ENCODE measurements at regions not wholly inside any gene's neighbourhood (a gene's known extent, or its start where the extent isn't known, plus 50 kb on each side); places are given as distances from the start of the nearest gene placed in this dataset.

DNA sequence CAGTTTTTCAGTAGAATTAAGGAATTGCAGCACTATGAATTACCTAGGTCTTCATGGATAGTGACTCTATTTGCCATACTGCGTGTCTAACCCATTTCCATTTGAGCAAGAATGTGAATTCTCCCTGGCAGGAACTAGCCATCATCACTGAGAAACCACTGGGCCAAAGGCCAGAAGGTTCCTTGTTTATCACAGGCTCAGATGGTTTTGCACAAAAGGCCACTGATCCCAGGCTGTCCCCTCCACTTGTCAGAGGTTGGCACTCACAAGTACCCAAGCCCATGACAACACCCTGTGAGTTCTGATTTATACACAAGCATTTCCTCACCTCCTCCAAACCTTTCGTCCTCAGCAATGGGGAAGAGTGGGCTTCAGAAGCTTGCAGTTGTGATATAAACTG is 131.8 kb downstream of the FOXB1 start:
- CTCF ChIA-PET: no interaction called here
- TF ChIP-seq BHLHE40 (IDR thresholded peaks at IDR 0.05; ENCODE audit: borderline replicate concordance): no peak
- TF ChIP-seq FOXA1 (IDR thresholded peaks at IDR 0.05): no peak
- no peak for TF ChIP-seq NFRKB (IDR thresholded peaks at IDR 0.05)
- POLR2A ChIA-PET: no interaction called here
- DNase-seq (ENCODE audit: extremely low spot score): no peak

DNA sequence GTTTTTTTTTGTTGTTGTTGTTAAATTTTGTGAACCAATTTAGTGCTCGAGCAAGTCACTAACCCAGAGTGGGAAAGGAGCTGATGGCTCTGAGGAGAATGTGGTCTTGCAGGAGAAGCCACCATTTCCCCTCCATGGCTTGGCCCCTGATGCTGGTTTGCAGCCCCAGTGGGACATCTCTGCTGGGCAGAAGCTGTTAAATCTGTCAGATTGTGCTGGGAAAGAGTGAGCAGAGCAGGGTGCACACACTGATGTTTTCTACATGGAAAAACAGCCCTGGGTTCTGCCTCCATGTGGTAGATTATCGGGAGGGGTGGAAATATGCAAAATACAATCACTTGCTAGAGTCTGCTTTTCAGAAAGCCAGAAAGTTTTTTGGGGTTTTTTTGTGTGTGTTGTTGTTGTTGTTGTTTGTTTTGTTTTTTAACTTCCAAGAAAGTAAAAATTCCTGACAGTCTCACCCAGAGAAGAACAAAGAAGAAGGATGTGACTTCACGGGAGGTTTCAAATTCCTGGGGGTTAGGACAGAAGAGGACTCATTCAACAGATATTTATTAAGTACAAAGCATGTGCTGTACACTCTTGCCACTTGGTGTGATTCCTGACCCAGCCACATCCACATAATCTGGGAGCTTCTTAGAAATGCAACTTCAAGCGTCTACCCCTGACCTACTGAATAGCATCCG is 133.7 kb downstream of the FOXB1 start:
- CTCF ChIA-PET: no interaction called here
- no peak for DNase-seq (ENCODE audit: extremely low spot score)
- no peak for TF ChIP-seq SUZ12 (IDR thresholded peaks at IDR 0.05)
- no peak for TF ChIP-seq FOXK2 (IDR thresholded peaks at IDR 0.05)
- TF ChIP-seq TARDBP (IDR thresholded peaks at IDR 0.05): no peak
- TF ChIP-seq ZNF384 (IDR thresholded peaks at IDR 0.05): no peak
- no peak for TF ChIP-seq L3MBTL2 (conservative IDR thresholded peaks at IDR 0.05)
- no peak for TF ChIP-seq FOXM1 (IDR thresholded peaks at IDR 0.05; ENCODE audit: borderline replicate concordance)
- TF ChIP-seq BHLHE40 (IDR thresholded peaks at IDR 0.05; ENCODE audit: borderline replicate concordance): no peak
- TF ChIP-seq FOXA1 (IDR thresholded peaks at IDR 0.05): no peak
- TF ChIP-seq, protein P1, sequence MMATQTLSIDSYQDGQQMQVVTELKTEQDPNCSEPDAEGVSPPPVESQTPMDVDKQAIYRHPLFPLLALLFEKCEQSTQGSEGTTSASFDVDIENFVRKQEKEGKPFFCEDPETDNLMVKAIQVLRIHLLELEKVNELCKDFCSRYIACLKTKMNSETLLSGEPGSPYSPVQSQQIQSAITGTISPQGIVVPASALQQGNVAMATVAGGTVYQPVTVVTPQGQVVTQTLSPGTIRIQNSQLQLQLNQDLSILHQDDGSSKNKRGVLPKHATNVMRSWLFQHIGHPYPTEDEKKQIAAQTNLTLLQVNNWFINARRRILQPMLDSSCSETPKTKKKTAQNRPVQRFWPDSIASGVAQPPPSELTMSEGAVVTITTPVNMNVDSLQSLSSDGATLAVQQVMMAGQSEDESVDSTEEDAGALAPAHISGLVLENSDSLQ (IDR thresholded peaks at IDR 0.05): no peak
- no peak for TF ChIP-seq ELF4 (IDR thresholded peaks at IDR 0.05)
- POLR2A ChIA-PET: no interaction called here

DNA sequence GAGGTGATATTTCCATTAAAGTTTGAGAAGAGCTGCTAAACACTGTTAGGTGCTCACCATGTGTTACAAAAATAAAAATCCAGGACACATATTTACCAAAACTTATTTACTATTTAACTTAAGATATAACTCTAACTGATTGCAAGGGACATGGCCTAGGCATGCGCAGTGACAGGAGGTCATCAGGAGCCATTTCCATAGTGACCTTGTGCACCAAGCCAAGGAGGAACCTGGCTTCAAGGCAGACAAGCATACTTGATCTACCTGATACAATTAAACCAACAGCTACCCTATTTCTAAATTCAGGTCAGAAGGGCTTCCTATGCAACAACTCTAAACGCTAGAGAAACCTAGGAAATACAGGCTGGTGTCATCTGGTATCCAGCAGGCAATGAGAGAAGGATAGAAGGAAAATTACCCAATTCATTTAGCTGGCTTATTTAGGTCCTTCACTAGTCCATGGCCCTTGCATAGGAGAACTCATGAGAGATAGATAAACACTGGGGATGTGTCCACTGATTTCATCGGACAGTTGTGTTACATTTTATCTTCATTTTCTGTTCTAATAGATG is 134.4 kb downstream of the FOXB1 start:
- ChIA-PET CTCF (no interaction called here), POLR2A (no interaction called here)
- DNase-seq (ENCODE audit: extremely low spot score): no peak
- TF ChIP-seq BHLHE40 (IDR thresholded peaks at IDR 0.05; ENCODE audit: borderline replicate concordance): no peak

GRCh38 chr15:60152386-60152785 is 148.3 kb downstream of the FOXB1 start:
- no peak for TF ChIP-seq TARDBP (IDR thresholded peaks at IDR 0.05)
- TF ChIP-seq HDGF (IDR thresholded peaks at IDR 0.05; ENCODE audit: borderline replicate concordance): no peak
- no peak for TF ChIP-seq L3MBTL2 (conservative IDR thresholded peaks at IDR 0.05)
- no peak for TF ChIP-seq ZNF384 (IDR thresholded peaks at IDR 0.05)
- TF ChIP-seq, protein P1 (IDR thresholded peaks at IDR 0.05): no peak
- no peak for TF ChIP-seq SUZ12 (IDR thresholded peaks at IDR 0.05)
- TF ChIP-seq SP1 (IDR thresholded peaks at IDR 0.05): no peak
- TF ChIP-seq NFRKB (IDR thresholded peaks at IDR 0.05): no peak
- no peak for TF ChIP-seq BHLHE40 (IDR thresholded peaks at IDR 0.05; ENCODE audit: borderline replicate concordance)
- TF ChIP-seq FOXM1 (IDR thresholded peaks at IDR 0.05; ENCODE audit: borderline replicate concordance): no peak
- TF ChIP-seq FOXK2 (IDR thresholded peaks at IDR 0.05): no peak
- no peak for TF ChIP-seq LEF1 (IDR thresholded peaks at IDR 0.05; ENCODE audit: borderline replicate concordance)
- TF ChIP-seq FOXA1 (IDR thresholded peaks at IDR 0.05): no peak
- ChIA-PET CTCF (no interaction called here), POLR2A (interaction anchor here (0.6 kb wide), 1 partner anchor 38 kb away, joined by 3 read pairs; no protein-coding TSS in a partner anchor)
- no peak for DNase-seq (ENCODE audit: extremely low spot score)

DNA sequence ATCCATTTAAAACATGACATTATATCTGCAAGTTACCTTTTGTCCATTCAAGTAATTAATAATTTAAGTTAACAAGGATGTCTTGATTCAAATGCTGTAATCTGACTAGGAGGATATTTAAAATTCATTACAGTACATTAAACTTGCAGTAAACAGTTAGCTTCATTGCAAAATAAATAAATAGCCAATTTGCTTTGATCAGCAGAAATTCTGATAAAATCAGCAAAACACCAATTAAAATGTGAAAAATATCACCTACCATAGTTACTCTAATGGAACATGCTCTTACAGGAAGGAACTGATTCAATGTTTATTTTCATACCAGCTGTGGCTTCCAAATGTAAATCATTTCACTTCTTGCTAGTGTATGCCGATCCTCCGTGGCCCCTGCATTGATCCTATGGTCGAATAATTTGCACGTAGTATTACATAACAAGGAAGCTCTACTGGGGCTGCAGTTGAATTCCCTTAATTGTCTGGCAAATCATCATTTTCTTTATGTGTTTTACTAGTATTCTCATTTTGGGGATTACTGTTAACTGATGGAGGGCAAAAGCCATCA is 150.7 kb downstream of the FOXB1 start:
- POLR2A ChIA-PET: no interaction called here
- no peak for DNase-seq (ENCODE audit: extremely low spot score)
- CTCF ChIA-PET: no interaction called here
- TF ChIP-seq CTBP1 (IDR thresholded peaks at IDR 0.05; ENCODE audit: borderline replicate concordance): no peak
- no peak for TF ChIP-seq ARNT (IDR thresholded peaks at IDR 0.05)
- TF ChIP-seq HDGF (IDR thresholded peaks at IDR 0.05; ENCODE audit: borderline replicate concordance): no peak

- POLR2A ChIA-PET: no interaction called here
- CTCF ChIA-PET: no interaction called here
- TF ChIP-seq LEF1 (IDR thresholded peaks at IDR 0.05; ENCODE audit: borderline replicate concordance) (no peak), HDGF (IDR thresholded peaks at IDR 0.05; ENCODE audit: borderline replicate concordance) (no peak)
- DNase-seq (ENCODE audit: extremely low spot score): no peak
Measured at GRCh38 chr15:60155661-60156060, 151.6 kb downstream of the FOXB1 start.

DNA sequence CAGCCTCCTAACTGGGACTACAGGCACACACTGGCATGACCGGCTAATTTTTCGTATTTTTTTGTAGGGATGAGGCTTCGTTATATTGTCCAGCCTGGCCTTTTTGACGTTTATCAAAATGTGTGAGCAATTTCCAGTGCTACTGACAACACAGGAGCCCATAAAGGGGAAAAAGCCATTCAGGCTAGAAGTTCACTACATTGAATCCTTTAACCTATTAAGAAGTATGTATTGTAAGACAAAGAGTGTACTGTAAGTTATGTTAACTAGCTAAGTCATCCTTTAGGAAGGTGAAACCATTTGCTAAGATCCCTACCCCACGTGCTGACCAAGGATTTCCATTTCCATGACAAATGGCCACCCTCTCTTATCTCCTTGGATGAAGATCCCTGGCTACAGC is 156.8 kb downstream of the FOXB1 start:
- ChIA-PET CTCF (no interaction called here), POLR2A (no interaction called here)
- DNase-seq (ENCODE audit: extremely low spot score): no peak
- TF ChIP-seq TARDBP (IDR thresholded peaks at IDR 0.05) (no peak), ZNF384 (IDR thresholded peaks at IDR 0.05) (no peak), BHLHE40 (IDR thresholded peaks at IDR 0.05; ENCODE audit: borderline replicate concordance) (no peak), SUZ12 (IDR thresholded peaks at IDR 0.05) (no peak), ARNT (IDR thresholded peaks at IDR 0.05) (no peak), FOXK2 (IDR thresholded peaks at IDR 0.05) (no peak), FOXA1 (IDR thresholded peaks at IDR 0.05) (no peak), L3MBTL2 (conservative IDR thresholded peaks at IDR 0.05) (no peak), HDGF (IDR thresholded peaks at IDR 0.05; ENCODE audit: borderline replicate concordance) (no peak), FOXM1 (IDR thresholded peaks at IDR 0.05; ENCODE audit: borderline replicate concordance) (no peak), NFRKB (IDR thresholded peaks at IDR 0.05) (no peak), CTBP1 (IDR thresholded peaks at IDR 0.05; ENCODE audit: borderline replicate concordance) (no peak), LEF1 (IDR thresholded peaks at IDR 0.05; ENCODE audit: borderline replicate concordance) (no peak), SP1 (IDR thresholded peaks at IDR 0.05) (no peak), ELF4 (IDR thresholded peaks at IDR 0.05) (no peak)
- TF ChIP-seq, protein P1 (IDR thresholded peaks at IDR 0.05): no peak
